ENCODE measurements at regions not wholly inside any gene's neighbourhood (a gene's known extent, or its start where the extent isn't known, plus 50 kb on each side); places are given as distances from the start of the nearest gene placed in this dataset.
"Not testable (repeated sequence)": the region's sequence is repeated elsewhere in the genome, so short reads cannot be mapped to it uniquely, and the experiment has no call there.

DNA sequence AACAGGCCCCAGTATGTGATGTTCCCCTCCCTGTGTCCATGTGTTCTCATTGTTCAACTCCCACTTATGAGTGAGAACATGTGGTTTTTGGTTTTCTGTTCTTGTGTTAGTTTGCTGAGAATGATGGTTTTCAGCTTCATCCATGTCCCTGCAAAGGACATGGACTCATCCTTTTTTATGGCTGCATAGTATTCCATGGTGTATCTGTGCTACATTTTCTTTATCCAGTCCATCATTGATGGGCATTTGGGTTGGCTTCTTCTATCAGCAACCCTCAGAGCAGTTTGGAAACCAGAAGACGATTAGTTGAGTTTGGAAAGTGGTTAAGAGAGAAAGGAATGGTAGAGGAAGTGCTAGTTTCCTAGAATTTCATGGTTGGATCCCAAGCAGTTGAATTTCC lies 319.1 kb upstream of the RNF32 start:
- ATAC-seq: not testable (repeated sequence)

DNA sequence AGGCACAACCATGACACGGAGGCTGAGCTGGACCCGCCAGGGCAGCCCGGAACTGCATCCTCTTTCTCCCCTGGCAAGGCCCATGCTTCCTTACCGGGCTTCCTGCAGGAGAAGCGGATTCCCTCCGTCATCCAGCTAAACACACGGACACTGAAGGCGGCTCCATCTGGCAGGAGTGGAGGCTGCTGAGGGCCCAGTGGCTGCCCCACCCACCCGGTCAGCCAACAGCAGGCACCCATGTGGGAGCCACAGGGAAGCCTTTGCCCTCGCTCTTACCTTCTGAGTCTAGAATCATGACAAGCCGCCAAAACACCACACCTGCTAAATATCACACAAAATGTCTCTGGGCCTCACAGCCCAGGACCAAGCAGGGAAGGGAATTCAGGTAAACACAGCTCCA lies 321.6 kb upstream of the RNF32 start:
- no peak overlapping the region for H3K27ac Mint-ChIP-seq
- peaks cover 5% of the 10 kb centered on the region; the same call in 2 of the 3 replicates for H3K9me3 Mint-ChIP-seq
- DNase-seq (ENCODE audit: low spot score) (no peak), ATAC-seq (no peak)
- H3K36me3 ChIP-seq (ENCODE audit: insufficient read depth): no peaks in the 10 kb centered on the region; the same call in 1 of the 2 replicates
- no peaks in the 10 kb centered on the region for H3K27me3 ChIP-seq (ENCODE audit: insufficient read depth)
- H3K4me3 ChIP-seq: no peak overlapping the region
- no peak overlapping the region for H3K27ac ChIP-seq (ENCODE audit: low read depth)
- H3K36me3 Mint-ChIP-seq (ENCODE audit: low read depth): no peaks in the 10 kb centered on the region
- H3K9me2 ChIP-seq (ENCODE audit: insufficient read depth): no peaks in the 10 kb centered on the region
- no peaks in the 10 kb centered on the region for H3K4me1 ChIP-seq (ENCODE audit: insufficient read depth)
- H3K79me2 ChIP-seq (replicated peaks; ENCODE audit: insufficient read depth): no peaks in the 10 kb centered on the region
- H3K4me3 Mint-ChIP-seq: no peak overlapping the region
- H3F3A ChIP-seq (replicated peaks; ENCODE audit: low read depth): no peaks in the 10 kb centered on the region
- TF ChIP-seq NANOG (IDR thresholded peaks at IDR 0.05; ENCODE audit: borderline replicate concordance): no peak
- no peak for TF ChIP-seq ZNF114 (CRISPR knock-in tag; IDR thresholded peaks at IDR 0.05)
- TF ChIP-seq CREB1 (CRISPR knock-in tag; IDR thresholded peaks at IDR 0.05; ENCODE audit: low read depth): no peak
- TF ChIP-seq POLR2AphosphoS5 (IDR thresholded peaks at IDR 0.05; ENCODE audit: low read depth): no peak
- no peak for TF ChIP-seq EZH2phosphoT487 (IDR thresholded peaks at IDR 0.05; ENCODE audit: unreplicated experiment)
- TF ChIP-seq STAT1 (IDR thresholded peaks at IDR 0.05; ENCODE audit: unreplicated experiment): no peak
- TF ChIP-seq, protein P1, sequence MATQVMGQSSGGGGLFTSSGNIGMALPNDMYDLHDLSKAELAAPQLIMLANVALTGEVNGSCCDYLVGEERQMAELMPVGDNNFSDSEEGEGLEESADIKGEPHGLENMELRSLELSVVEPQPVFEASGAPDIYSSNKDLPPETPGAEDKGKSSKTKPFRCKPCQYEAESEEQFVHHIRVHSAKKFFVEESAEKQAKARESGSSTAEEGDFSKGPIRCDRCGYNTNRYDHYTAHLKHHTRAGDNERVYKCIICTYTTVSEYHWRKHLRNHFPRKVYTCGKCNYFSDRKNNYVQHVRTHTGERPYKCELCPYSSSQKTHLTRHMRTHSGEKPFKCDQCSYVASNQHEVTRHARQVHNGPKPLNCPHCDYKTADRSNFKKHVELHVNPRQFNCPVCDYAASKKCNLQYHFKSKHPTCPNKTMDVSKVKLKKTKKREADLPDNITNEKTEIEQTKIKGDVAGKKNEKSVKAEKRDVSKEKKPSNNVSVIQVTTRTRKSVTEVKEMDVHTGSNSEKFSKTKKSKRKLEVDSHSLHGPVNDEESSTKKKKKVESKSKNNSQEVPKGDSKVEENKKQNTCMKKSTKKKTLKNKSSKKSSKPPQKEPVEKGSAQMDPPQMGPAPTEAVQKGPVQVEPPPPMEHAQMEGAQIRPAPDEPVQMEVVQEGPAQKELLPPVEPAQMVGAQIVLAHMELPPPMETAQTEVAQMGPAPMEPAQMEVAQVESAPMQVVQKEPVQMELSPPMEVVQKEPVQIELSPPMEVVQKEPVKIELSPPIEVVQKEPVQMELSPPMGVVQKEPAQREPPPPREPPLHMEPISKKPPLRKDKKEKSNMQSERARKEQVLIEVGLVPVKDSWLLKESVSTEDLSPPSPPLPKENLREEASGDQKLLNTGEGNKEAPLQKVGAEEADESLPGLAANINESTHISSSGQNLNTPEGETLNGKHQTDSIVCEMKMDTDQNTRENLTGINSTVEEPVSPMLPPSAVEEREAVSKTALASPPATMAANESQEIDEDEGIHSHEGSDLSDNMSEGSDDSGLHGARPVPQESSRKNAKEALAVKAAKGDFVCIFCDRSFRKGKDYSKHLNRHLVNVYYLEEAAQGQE (IDR thresholded peaks at IDR 0.05; ENCODE audit: unreplicated experiment): no peak
- TF ChIP-seq, protein P2, sequence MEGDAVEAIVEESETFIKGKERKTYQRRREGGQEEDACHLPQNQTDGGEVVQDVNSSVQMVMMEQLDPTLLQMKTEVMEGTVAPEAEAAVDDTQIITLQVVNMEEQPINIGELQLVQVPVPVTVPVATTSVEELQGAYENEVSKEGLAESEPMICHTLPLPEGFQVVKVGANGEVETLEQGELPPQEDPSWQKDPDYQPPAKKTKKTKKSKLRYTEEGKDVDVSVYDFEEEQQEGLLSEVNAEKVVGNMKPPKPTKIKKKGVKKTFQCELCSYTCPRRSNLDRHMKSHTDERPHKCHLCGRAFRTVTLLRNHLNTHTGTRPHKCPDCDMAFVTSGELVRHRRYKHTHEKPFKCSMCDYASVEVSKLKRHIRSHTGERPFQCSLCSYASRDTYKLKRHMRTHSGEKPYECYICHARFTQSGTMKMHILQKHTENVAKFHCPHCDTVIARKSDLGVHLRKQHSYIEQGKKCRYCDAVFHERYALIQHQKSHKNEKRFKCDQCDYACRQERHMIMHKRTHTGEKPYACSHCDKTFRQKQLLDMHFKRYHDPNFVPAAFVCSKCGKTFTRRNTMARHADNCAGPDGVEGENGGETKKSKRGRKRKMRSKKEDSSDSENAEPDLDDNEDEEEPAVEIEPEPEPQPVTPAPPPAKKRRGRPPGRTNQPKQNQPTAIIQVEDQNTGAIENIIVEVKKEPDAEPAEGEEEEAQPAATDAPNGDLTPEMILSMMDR (conservative IDR thresholded peaks at IDR 0.05; ENCODE audit: low read depth in 2 of 2): no peak
- no peak for TF ChIP-seq JUNB (IDR thresholded peaks at IDR 0.05; ENCODE audit: unreplicated experiment)
- no peak for TF ChIP-seq EZH2 (IDR thresholded peaks at IDR 0.05; ENCODE audit: low read depth, unreplicated experiment)
- TF ChIP-seq, protein P3, sequence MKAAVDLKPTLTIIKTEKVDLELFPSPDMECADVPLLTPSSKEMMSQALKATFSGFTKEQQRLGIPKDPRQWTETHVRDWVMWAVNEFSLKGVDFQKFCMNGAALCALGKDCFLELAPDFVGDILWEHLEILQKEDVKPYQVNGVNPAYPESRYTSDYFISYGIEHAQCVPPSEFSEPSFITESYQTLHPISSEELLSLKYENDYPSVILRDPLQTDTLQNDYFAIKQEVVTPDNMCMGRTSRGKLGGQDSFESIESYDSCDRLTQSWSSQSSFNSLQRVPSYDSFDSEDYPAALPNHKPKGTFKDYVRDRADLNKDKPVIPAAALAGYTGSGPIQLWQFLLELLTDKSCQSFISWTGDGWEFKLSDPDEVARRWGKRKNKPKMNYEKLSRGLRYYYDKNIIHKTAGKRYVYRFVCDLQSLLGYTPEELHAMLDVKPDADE (IDR thresholded peaks at IDR 0.05): no peak
- H2AFZ ChIP-seq: no peak overlapping the region
- H3K27me3 Mint-ChIP-seq (ENCODE audit: insufficient read depth, low read depth, poor library complexity): peaks cover 3% of the 10 kb centered on the region
- H3K4me1 Mint-ChIP-seq: no peaks in the 10 kb centered on the region
- no peak overlapping the region for H3K4me2 ChIP-seq
- H4K20me1 ChIP-seq (replicated peaks; ENCODE audit: insufficient read depth): no peaks in the 10 kb centered on the region

More for the DNA sequence above, 319.1 kb upstream of the RNF32 start:
- not testable (repeated sequence) for H3K4me3 Mint-ChIP-seq; H3K27ac ChIP-seq (ENCODE audit: low read depth); H3K27ac Mint-ChIP-seq; H3K36me3 Mint-ChIP-seq (ENCODE audit: low read depth); H3F3A ChIP-seq (replicated peaks; ENCODE audit: low read depth); H3K27me3 Mint-ChIP-seq (ENCODE audit: insufficient read depth, low read depth, poor library complexity); DNase-seq (ENCODE audit: low spot score); H3K9me2 ChIP-seq (ENCODE audit: insufficient read depth); H3K36me3 ChIP-seq (ENCODE audit: insufficient read depth); H3K79me2 ChIP-seq (replicated peaks; ENCODE audit: insufficient read depth); H3K4me1 ChIP-seq (ENCODE audit: insufficient read depth); H2AFZ ChIP-seq; H3K9me3 Mint-ChIP-seq; H3K4me1 Mint-ChIP-seq; H4K20me1 ChIP-seq (replicated peaks; ENCODE audit: insufficient read depth); H3K27me3 ChIP-seq (ENCODE audit: insufficient read depth); H3K4me2 ChIP-seq; H3K4me3 ChIP-seq

All from GM23338 (cell line).